Osteocyte (in vitro differentiated cells): ENCODE measurements at regions not wholly inside any gene's neighbourhood (a gene's known extent, or its start where the extent isn't known, plus 50 kb on each side); places are given as distances from the start of the nearest gene placed in this dataset.

Experiments used
- DNase-seq: peaks from one replicate; pipeline ENCODE4 v3.0.0; 2021; ENCODE audit warnings: mixed read lengths; ENCODE audit not compliant: unreplicated experiment; ENCODE audit errors: extremely low spot score
- H3K27ac Mint-ChIP-seq: one replicate; pipeline ENCODE4 v1.8.0; 2021; ENCODE audit warnings: mild to moderate bottlenecking, mixed read lengths; ENCODE audit not compliant: unreplicated experiment
- H3K27me3 Mint-ChIP-seq: one replicate; pipeline ENCODE4 v1.8.0; 2021; ENCODE audit warnings: mixed read lengths; ENCODE audit not compliant: unreplicated experiment
- H3K36me3 Mint-ChIP-seq: one replicate; pipeline ENCODE4 v1.8.0; 2021; ENCODE audit warnings: mixed read lengths; ENCODE audit not compliant: unreplicated experiment
- H3K4me1 Mint-ChIP-seq: one replicate; pipeline ENCODE4 v1.8.0; 2021; ENCODE audit warnings: mixed read lengths; ENCODE audit not compliant: unreplicated experiment
- H3K4me3 Mint-ChIP-seq: one replicate; pipeline ENCODE4 v1.8.0; 2021; ENCODE audit warnings: mild to moderate bottlenecking, moderate library complexity, mixed read lengths; ENCODE audit not compliant: unreplicated experiment
- H3K9me3 Mint-ChIP-seq: one replicate; pipeline ENCODE4 v1.8.0; 2021; ENCODE audit warnings: mixed read lengths; ENCODE audit not compliant: unreplicated experiment
- CTCF ChIP-seq: fragments of 200-600 bp; sonication (generic); IDR thresholded peaks from 2 replicates; pipeline ENCODE4 v1.5.0; 2021; ENCODE audit warnings: antibody characterized with exemption, mild to moderate bottlenecking, moderate library complexity

GRCh38 chr6:110548110-110548847, 71.9 kb upstream of the SLC22A16 start:
- H3K4me3 Mint-ChIP-seq = no peak overlapping the region
- H3K36me3 Mint-ChIP-seq = no peaks in the 10 kb centered on the region
- TF ChIP-seq CTCF = no peak
- no peaks in the 10 kb centered on the region for H3K27me3 Mint-ChIP-seq
- peaks cover 10% of the 10 kb centered on the region for H3K4me1 Mint-ChIP-seq
- peak; percentile 17 for DNase-seq
- no peak overlapping the region for H3K27ac Mint-ChIP-seq
- peaks cover 17% of the 10 kb centered on the region for H3K9me3 Mint-ChIP-seq

- Mint-ChIP-seq H3K9me3 (peaks cover 15% of the 10 kb centered on the region), H3K27ac (no peak overlapping the region), H3K27me3 (no peaks in the 10 kb centered on the region), H3K4me3 (no peak overlapping the region), H3K4me1 (peaks cover 15% of the 10 kb centered on the region), H3K36me3 (no peaks in the 10 kb centered on the region)
- DNase-seq = peak; percentile 10
- no peak for TF ChIP-seq CTCF
These were observed 71.0 kb upstream of the SLC22A16 start for GRCh38 chr6:110547266-110547964.

- peaks cover 25% of the 10 kb centered on the region for H3K4me1 Mint-ChIP-seq
- H3K4me3 Mint-ChIP-seq = no peak overlapping the region
- DNase-seq = no peak
- H3K27me3 Mint-ChIP-seq = no peaks in the 10 kb centered on the region
- H3K36me3 Mint-ChIP-seq = no peaks in the 10 kb centered on the region
- peaks cover 9% of the 10 kb centered on the region for H3K9me3 Mint-ChIP-seq
- no peak overlapping the region for H3K27ac Mint-ChIP-seq
- TF ChIP-seq CTCF = no peak
These were observed 68.9 kb upstream of the SLC22A16 start for GRCh38 chr6:110545081-110545872.

GRCh38 chr6:110544472-110544871, 68.1 kb upstream of the SLC22A16 start:
- Mint-ChIP-seq H3K27ac (no peak overlapping the region), H3K27me3 (no peaks in the 10 kb centered on the region), H3K4me1 (peaks cover 25% of the 10 kb centered on the region), H3K36me3 (no peaks in the 10 kb centered on the region), H3K9me3 (peaks cover 9% of the 10 kb centered on the region), H3K4me3 (no peak overlapping the region)
- TF ChIP-seq CTCF = no peak
- DNase-seq = no peak

GRCh38 chr6:110543106-110543505, 66.7 kb upstream of the SLC22A16 start:
- no peak for DNase-seq
- Mint-ChIP-seq H3K4me1 (peaks cover 28% of the 10 kb centered on the region), H3K27ac (no peak overlapping the region), H3K27me3 (no peaks in the 10 kb centered on the region), H3K9me3 (peaks cover 12% of the 10 kb centered on the region), H3K36me3 (no peaks in the 10 kb centered on the region), H3K4me3 (no peak overlapping the region)
- no peak for TF ChIP-seq CTCF
